Progenitor cell of endocrine pancreas (in vitro differentiated cells): ENCODE measurements at regions not wholly inside any gene's neighbourhood (a gene's known extent, or its start where the extent isn't known, plus 50 kb on each side); places are given as distances from the start of the nearest gene placed in this dataset.

Source experiments
- DNase-seq: peaks from one replicate; pipeline ENCODE4 v3.0.0; 2021; ENCODE audit warnings: low spot score; ENCODE audit not compliant: unreplicated experiment
- H3K27ac Mint-ChIP-seq: 2 replicates; pipeline ENCODE4 v1.8.0; 2021; ENCODE audit warnings: mild to moderate bottlenecking, moderate library complexity, mixed read lengths
- H3K27me3 Mint-ChIP-seq: 2 replicates; pipeline ENCODE4 v1.8.0; 2021; ENCODE audit warnings: mixed read lengths
- H3K36me3 Mint-ChIP-seq: 2 replicates; pipeline ENCODE4 v1.8.0; 2022; ENCODE audit warnings: mixed read lengths; ENCODE audit not compliant: insufficient read depth
- H3K4me1 Mint-ChIP-seq: 2 replicates; pipeline ENCODE4 v1.8.0; 2021; ENCODE audit warnings: low read depth, mixed read lengths
- H3K4me3 Mint-ChIP-seq: 2 replicates; pipeline ENCODE4 v1.8.0; 2021; ENCODE audit warnings: low read depth, mild to moderate bottlenecking, moderate library complexity, mixed read lengths
- H3K9me3 Mint-ChIP-seq: 2 replicates; pipeline ENCODE4 v1.8.0; 2021; ENCODE audit warnings: low read depth, mixed read lengths
- TF ChIP-seq, protein P1 (sequence below): fragments of 200-600 bp; sonication (generic); IDR thresholded peaks from one replicate; pipeline ENCODE4 v1.5.0; 2021; ENCODE audit warnings: antibody characterized with exemption, mild to moderate bottlenecking; ENCODE audit not compliant: unreplicated experiment

DNA sequence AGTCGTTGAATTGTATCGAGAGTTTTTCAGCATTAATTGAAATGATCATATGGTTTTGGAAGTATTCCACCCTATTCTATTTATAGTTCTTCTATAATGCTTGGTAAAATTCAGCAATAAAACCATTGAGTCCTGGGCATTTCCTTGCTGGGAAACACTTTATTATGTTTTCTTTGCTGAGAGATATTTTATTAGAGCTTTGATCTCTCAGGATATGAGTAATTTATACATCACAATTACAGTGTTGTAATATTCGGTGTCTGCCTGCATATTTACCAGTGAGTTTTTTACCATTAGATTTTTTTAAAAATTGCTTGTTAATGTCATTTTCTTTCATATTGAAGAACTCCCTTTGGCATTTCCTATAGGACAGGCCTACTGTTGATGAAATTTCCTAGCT, 402.7 kb upstream of the FSIP2 start:
- no peak for DNase-seq
- Mint-ChIP-seq H3K27me3 (no peaks in the 10 kb centered on the region), H3K9me3 (peaks cover 3% of the 10 kb centered on the region), H3K4me1 (no peaks in the 10 kb centered on the region), H3K27ac (no peak overlapping the region), H3K36me3 (no peaks in the 10 kb centered on the region), H3K4me3 (no peak overlapping the region)
- TF ChIP-seq, protein P1, sequence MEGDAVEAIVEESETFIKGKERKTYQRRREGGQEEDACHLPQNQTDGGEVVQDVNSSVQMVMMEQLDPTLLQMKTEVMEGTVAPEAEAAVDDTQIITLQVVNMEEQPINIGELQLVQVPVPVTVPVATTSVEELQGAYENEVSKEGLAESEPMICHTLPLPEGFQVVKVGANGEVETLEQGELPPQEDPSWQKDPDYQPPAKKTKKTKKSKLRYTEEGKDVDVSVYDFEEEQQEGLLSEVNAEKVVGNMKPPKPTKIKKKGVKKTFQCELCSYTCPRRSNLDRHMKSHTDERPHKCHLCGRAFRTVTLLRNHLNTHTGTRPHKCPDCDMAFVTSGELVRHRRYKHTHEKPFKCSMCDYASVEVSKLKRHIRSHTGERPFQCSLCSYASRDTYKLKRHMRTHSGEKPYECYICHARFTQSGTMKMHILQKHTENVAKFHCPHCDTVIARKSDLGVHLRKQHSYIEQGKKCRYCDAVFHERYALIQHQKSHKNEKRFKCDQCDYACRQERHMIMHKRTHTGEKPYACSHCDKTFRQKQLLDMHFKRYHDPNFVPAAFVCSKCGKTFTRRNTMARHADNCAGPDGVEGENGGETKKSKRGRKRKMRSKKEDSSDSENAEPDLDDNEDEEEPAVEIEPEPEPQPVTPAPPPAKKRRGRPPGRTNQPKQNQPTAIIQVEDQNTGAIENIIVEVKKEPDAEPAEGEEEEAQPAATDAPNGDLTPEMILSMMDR = no peak

- no peaks in the 10 kb centered on the region for H3K4me1 Mint-ChIP-seq
- DNase-seq = no peak
- H3K4me3 Mint-ChIP-seq = no peak overlapping the region
Measured at GRCh38 chr2:185337033-185337432, 401.6 kb upstream of the FSIP2 start.

DNA sequence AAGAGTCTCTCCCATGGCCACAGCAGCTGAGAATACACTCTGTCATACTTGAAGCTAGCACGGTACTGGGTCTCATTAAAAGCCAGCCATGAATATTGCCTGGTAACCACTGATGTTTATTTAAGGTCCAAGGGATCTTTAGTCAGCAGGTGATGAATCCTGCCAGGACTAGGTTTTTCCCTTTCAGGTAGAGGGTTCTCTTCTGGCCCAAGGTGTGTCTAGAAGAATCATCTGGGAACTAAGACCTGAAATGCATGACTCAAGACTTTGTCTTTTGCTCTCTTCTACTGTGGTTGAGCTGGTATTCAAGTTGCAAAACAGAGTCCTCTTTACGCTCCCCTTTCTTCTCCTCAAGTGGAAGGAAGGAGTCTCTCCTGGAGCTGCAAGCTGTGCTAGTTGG, 400.5 kb upstream of the FSIP2 start:
- no peak for DNase-seq
- Mint-ChIP-seq H3K4me3 (no peak overlapping the region), H3K4me1 (no peaks in the 10 kb centered on the region), H3K9me3 (peaks cover 3% of the 10 kb centered on the region), H3K36me3 (no peaks in the 10 kb centered on the region), H3K27me3 (no peaks in the 10 kb centered on the region), H3K27ac (no peak overlapping the region)
- TF ChIP-seq, protein P1 = no peak

More at GRCh38 chr2:185337033-185337432, 401.6 kb upstream of the FSIP2 start:
- H3K27ac Mint-ChIP-seq = no peak overlapping the region
- TF ChIP-seq, protein P1 = no peak
- no peaks in the 10 kb centered on the region for H3K27me3 Mint-ChIP-seq
- H3K36me3 Mint-ChIP-seq = no peaks in the 10 kb centered on the region
- peaks cover 3% of the 10 kb centered on the region for H3K9me3 Mint-ChIP-seq

DNA sequence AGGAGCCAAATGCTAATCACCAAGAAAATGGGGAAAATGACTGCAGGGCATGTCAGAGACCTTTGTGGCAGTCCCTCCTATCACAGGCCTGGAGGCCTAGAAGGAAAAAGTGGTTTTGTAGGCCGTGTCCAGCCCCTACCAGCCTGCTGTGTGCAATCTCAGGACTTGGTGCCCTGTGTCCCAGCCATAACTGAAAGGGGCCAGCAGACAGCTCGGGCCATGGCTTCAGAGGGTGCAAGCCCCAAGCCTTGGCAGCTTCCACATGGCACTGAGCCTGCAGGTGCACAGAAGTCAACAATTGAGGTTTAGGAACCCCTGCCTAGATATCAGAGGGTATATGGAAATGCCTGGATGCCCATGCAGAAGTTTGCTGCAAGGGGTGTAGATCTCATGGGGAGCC, 391.2 kb upstream of the FSIP2 start:
- Mint-ChIP-seq H3K27ac (no peak overlapping the region), H3K4me3 (no peak overlapping the region), H3K9me3 (no peaks in the 10 kb centered on the region), H3K4me1 (no peaks in the 10 kb centered on the region), H3K36me3 (no peaks in the 10 kb centered on the region), H3K27me3 (no peaks in the 10 kb centered on the region)
- DNase-seq = no peak
- TF ChIP-seq, protein P1 = no peak

- H3K27me3 Mint-ChIP-seq = no peaks in the 10 kb centered on the region
- H3K27ac Mint-ChIP-seq = no peak overlapping the region
- H3K4me1 Mint-ChIP-seq = no peaks in the 10 kb centered on the region
- no peaks in the 10 kb centered on the region for H3K9me3 Mint-ChIP-seq
- H3K4me3 Mint-ChIP-seq = no peak overlapping the region
- DNase-seq = no peak
- no peaks in the 10 kb centered on the region for H3K36me3 Mint-ChIP-seq
- TF ChIP-seq, protein P1 = no peak
Measured at GRCh38 chr2:185360776-185361175, 377.8 kb upstream of the FSIP2 start.
